Activated CD8-positive, alpha-beta T cell treated with anti-CD3 and anti-CD28 coated beads for 36 hours (primary cell): ENCODE measurements at regions not wholly inside any gene's neighbourhood (a gene's known extent, or its start where the extent isn't known, plus 50 kb on each side); places are given as distances from the start of the nearest gene placed in this dataset.

ENCODE experiments used
- ATAC-seq: fragments of 200-7000 bp; cut with Tn5 transposase; one replicate; pipeline ENCODE4 v1.10.0; 2021; ENCODE audit warnings: mild to moderate bottlenecking, moderate library complexity
- CTCF ChIA-PET: fragments of 350-600 bp; sonication (Branson Sonifier 250); formaldehyde crosslinking; loops from one replicate; lab custom pipeline; 2021; ENCODE audit warnings: antibody characterized with exemption; lab: Charles Lee
- POLR2A ChIA-PET: fragments of 350-600 bp; sonication (Branson Sonifier 250); formaldehyde crosslinking; loops from one replicate; lab custom pipeline; 2021; ENCODE audit warnings: antibody characterized with exemption; lab: Charles Lee
- DNase-seq: peaks from one replicate; pipeline ENCODE4 v3.0.0-alpha.2; 2020
- H3K27ac Mint-ChIP-seq: one replicate; pipeline ENCODE4 v1.8.0; 2021; ENCODE audit warnings: mild to moderate bottlenecking, mixed read lengths
- H3K27me3 Mint-ChIP-seq: one replicate; pipeline ENCODE4 v1.8.0; 2021; ENCODE audit warnings: mixed read lengths
- H3K36me3 Mint-ChIP-seq: one replicate; pipeline ENCODE4 v1.8.0; 2021; ENCODE audit warnings: low read depth, mixed read lengths
- H3K4me1 Mint-ChIP-seq: one replicate; pipeline ENCODE4 v1.8.0; 2021; ENCODE audit warnings: low read depth, mixed read lengths
- H3K4me3 Mint-ChIP-seq: one replicate; pipeline ENCODE4 v1.8.0; 2021; ENCODE audit warnings: mild to moderate bottlenecking, moderate library complexity, mixed read lengths
- H3K9me3 Mint-ChIP-seq: one replicate; pipeline ENCODE4 v1.8.0; 2021; ENCODE audit warnings: mixed read lengths
- intact Hi-C: fragments of 100-400 bp; cut with micrococcal nuclease; formaldehyde crosslinking; loops from one replicate; pipeline ENCODE4 v1.10.0; 2022
- TF ChIP-seq, protein P1 (sequence below): fragments of 200-600 bp; IDR thresholded peaks from one replicate; pipeline ENCODE4 v1.8.0; 2022; ENCODE audit warnings: antibody characterized with exemption, mild to moderate bottlenecking

DNA sequence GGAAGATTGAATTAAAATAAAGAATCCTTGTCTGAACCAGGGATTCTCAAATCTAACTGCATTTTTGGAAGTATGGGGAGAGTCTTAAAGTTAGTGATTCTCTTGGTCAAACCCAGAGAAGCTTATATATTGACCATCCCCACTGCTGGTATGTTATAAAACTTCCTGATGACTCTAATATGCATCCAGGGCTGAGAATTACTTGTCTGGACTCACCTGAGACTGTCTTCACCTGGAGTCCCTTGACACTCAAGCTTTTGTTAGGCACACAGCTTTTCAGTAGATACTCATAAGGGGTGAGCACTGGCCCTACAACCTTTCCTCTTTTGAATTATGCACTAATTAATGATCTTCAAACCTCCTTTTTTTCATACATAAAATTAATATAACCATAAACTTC lies 149.6 kb upstream of the GULP1 start:
- no peak for ATAC-seq
- Mint-ChIP-seq H3K4me3 (no peak overlapping the region), H3K27ac (no peak overlapping the region), H3K9me3 (no peaks in the 10 kb centered on the region), H3K36me3 (no peaks in the 10 kb centered on the region), H3K4me1 (no peaks in the 10 kb centered on the region), H3K27me3 (no peaks in the 10 kb centered on the region)
- ChIA-PET CTCF (no interaction called here), POLR2A (no interaction called here)
- intact Hi-C loops: no loop called here
- no peak for DNase-seq
- TF ChIP-seq, protein P1, sequence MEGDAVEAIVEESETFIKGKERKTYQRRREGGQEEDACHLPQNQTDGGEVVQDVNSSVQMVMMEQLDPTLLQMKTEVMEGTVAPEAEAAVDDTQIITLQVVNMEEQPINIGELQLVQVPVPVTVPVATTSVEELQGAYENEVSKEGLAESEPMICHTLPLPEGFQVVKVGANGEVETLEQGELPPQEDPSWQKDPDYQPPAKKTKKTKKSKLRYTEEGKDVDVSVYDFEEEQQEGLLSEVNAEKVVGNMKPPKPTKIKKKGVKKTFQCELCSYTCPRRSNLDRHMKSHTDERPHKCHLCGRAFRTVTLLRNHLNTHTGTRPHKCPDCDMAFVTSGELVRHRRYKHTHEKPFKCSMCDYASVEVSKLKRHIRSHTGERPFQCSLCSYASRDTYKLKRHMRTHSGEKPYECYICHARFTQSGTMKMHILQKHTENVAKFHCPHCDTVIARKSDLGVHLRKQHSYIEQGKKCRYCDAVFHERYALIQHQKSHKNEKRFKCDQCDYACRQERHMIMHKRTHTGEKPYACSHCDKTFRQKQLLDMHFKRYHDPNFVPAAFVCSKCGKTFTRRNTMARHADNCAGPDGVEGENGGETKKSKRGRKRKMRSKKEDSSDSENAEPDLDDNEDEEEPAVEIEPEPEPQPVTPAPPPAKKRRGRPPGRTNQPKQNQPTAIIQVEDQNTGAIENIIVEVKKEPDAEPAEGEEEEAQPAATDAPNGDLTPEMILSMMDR: no peak

DNA sequence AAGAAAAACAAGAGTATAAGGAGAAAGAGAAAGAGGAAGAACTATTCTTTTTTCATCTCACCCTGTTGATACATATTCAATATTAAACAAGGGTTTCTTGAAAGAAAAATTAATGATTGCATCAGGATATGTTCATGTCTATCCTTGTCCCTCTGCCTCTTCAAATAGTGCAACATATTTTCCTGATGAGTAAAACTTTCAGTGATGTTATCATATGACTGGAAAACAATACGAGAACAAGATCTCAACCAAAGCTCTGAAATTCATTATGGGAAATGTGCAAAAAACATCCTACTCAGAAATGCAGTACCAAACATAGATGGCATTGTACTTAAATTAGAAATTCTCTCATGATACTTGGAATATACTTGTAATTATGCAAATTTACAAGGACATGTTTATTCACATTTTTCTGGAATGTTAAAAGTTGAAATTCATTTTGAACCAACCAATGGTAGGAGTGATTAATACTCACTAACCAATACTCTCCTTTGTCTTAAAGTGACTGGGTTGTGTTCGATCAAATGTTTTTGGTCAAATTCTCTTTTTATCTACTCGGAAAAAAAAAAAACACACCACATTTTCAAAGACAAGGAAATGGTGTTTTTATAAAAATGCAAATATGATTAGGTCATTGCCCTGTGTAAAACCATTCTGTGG lies 148.9 kb upstream of the GULP1 start:
- ChIA-PET CTCF (no interaction called here), POLR2A (no interaction called here)
- H3K27ac Mint-ChIP-seq: no peak overlapping the region
- no peaks in the 10 kb centered on the region for H3K9me3 Mint-ChIP-seq
- no peaks in the 10 kb centered on the region for H3K4me1 Mint-ChIP-seq
- intact Hi-C loops: no loop called here
- no peak overlapping the region for H3K4me3 Mint-ChIP-seq
- DNase-seq (no peak), ATAC-seq (no peak)
- TF ChIP-seq, protein P1: no peak
- no peaks in the 10 kb centered on the region for H3K27me3 Mint-ChIP-seq
- H3K36me3 Mint-ChIP-seq: no peaks in the 10 kb centered on the region

DNA sequence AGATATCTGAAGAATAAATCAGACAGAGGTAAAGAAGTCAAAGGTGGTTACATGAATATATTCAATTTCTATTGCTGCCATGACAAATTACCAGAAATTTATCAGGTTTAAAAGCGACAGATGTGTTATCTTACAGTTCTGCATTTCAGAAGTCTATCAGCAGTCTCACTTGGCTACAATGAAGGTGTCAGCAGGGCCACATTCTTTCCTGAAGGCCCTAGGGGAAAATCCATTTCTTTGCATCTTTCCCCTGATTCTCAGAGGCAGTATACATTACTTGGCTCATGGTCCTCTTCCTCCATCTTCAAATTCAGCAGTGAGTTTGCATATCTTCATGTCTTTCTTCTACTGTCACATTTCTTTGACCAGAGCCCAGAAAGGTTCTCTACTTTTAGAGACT lies 145.8 kb upstream of the GULP1 start:
- intact Hi-C loops: no loop called here
- CTCF ChIA-PET: no interaction called here
- ATAC-seq: no peak

DNA sequence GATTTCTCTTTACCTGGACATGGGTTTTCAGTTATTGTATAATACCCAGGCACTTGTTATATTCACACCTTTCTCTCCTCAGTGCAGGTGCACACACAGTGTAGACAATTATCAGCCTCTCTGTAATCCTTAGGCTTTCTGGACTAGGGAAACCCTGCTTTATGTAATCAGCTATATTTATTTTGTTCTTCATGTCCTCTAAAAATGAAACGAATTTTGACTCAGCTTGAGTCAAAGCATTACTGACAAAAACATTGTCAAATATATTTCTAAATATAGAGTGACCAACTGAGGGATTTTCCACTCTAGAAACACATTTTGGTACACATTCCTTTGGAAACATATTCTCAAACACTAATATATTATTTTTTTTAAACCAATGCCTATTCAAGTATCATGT lies 144.8 kb upstream of the GULP1 start:
- H3K9me3 Mint-ChIP-seq: no peaks in the 10 kb centered on the region
- H3K4me3 Mint-ChIP-seq: no peak overlapping the region
- H3K4me1 Mint-ChIP-seq: no peaks in the 10 kb centered on the region
- ChIA-PET CTCF (no interaction called here), POLR2A (no interaction called here)
- TF ChIP-seq, protein P1: no peak
- no peaks in the 10 kb centered on the region for H3K36me3 Mint-ChIP-seq
- intact Hi-C loops: no loop called here
- no peak for ATAC-seq
- no peak for DNase-seq
- no peak overlapping the region for H3K27ac Mint-ChIP-seq
- H3K27me3 Mint-ChIP-seq: no peaks in the 10 kb centered on the region

More for the DNA sequence above, 145.8 kb upstream of the GULP1 start:
- H3K27me3 Mint-ChIP-seq: no peaks in the 10 kb centered on the region
- no peak overlapping the region for H3K4me3 Mint-ChIP-seq
- H3K36me3 Mint-ChIP-seq: no peaks in the 10 kb centered on the region
- no peaks in the 10 kb centered on the region for H3K4me1 Mint-ChIP-seq
- POLR2A ChIA-PET: no interaction called here
- DNase-seq: no peak
- no peak overlapping the region for H3K27ac Mint-ChIP-seq
- TF ChIP-seq, protein P1: no peak
- H3K9me3 Mint-ChIP-seq: no peaks in the 10 kb centered on the region

DNA sequence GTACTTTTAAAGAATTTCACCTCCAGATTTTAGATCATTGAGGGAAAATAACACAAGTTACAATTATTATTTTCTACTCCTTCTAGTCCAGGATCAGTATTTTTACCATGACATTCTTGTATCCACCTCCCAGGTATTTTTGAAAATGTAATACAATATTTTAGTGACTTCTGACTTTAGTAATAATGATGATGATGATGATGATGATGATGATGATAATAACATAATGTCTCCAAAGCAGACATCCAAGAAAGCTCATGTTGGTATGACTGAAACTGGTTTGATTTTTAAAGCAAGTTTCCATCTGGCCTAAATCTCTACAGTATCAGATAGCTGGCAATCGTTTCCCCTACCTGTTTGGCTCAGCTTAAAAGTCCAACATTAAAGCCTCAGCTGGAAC lies 140.0 kb upstream of the GULP1 start:
- H3K4me3 Mint-ChIP-seq: no peak overlapping the region
- ChIA-PET POLR2A (no interaction called here), CTCF (no interaction called here)
- no peaks in the 10 kb centered on the region for H3K27me3 Mint-ChIP-seq
- intact Hi-C loops: no loop called here
- no peaks in the 10 kb centered on the region for H3K9me3 Mint-ChIP-seq
- ATAC-seq (no peak), DNase-seq (no peak)
- H3K4me1 Mint-ChIP-seq: no peaks in the 10 kb centered on the region
- H3K27ac Mint-ChIP-seq: no peak overlapping the region
- TF ChIP-seq, protein P1: no peak
- H3K36me3 Mint-ChIP-seq: no peaks in the 10 kb centered on the region
